ENCODE measurements at regions not wholly inside any gene's neighbourhood (a gene's known extent, or its start where the extent isn't known, plus 50 kb on each side); places are given as distances from the start of the nearest gene placed in this dataset.
A peak's percentile ranks its signal among the peaks of the same experiment; 100 is the strongest.

- DNase-seq (ENCODE audit: low read depth): peak; percentile 87
Measured at GRCh38 chr17:77320485-77321256, 179.9 kb downstream of the SEC14L1 start.

DNA sequence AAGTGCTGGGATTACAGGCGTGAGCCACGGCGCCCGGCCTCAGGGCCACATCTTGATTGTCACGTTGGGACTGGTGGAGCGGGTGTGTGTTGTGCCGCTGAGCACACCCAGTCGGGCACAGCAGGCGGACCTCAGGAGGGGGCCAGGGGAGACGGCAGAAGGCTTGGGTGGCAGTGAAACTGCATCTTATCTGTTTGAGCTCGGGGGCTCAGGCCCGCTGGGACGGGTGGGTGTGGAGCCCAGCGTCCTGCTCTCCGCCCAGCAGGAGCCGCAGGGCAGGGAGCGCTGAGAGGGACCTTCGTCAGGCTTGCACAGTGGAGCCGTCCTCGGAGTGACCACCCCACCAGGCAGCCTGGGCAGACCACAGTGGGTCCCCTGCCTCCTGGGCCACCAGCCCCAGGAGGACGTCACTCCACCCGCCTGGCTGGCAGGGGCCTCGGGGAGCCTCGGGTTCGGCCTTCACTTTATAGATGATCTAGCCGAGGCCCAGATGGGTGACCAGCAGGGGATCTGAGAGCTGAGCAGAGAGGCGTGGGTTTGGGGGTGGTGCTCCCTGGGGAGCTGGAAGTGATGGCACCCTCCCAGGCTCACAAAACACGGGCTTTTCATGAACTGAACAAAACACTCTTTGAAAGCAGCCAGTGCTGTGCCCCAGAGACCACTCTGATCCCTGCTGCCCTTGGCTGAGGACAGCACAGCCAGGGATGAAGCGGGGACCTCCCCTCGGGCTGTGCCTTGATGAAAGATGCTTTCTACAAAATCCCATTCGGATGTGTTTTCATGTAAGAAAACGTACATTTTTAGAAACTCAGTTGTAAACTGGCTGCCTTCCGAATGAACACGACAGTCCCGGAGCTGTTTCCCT, 181.1 kb downstream of the SEC14L1 start:
- peak; percentile 56 for DNase-seq (ENCODE audit: low read depth)

- peak; percentile 99 for DNase-seq (ENCODE audit: low read depth)
Measured at GRCh38 chr17:77322514-77323412, 182.0 kb downstream of the SEC14L1 start.

DNA sequence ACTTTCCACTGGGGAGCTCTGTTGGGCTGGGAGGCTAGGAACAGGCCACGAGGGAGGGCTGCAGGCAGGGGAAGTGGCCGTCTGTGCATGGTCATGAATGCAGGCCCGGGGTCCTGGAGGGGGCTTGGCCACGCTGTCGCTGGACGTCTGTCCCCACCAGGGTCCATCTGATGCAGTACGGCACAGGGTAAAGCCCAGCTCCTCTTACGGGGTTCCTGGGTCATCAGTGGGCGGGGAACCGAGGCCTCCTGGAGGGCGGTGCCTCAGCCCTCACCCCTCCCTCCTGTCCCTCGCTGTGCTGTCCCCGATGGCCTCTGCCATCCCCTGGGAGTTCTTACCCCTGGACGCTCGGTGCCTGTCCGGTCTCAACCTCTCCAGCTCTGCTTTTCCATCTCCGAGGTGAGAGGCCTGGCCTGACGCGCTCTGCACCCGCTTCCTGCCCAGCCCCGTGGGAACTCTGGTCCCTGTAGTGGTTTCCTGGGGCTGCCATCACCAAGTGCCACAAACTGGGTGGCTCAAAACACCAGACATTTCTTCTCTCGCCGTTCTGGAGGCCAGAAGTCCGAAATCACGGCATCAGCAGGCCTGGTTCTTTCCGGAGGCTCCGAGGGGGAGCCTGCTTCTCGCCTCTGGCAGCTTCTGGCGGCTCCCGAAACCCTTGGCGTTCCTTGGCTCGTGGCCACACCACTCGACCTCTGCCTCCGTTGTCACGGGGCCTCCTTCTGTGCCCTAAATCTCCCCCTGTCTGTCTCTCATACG, 182.8 kb downstream of the SEC14L1 start:
- peak; percentile 84 for DNase-seq (ENCODE audit: low read depth)

DNA sequence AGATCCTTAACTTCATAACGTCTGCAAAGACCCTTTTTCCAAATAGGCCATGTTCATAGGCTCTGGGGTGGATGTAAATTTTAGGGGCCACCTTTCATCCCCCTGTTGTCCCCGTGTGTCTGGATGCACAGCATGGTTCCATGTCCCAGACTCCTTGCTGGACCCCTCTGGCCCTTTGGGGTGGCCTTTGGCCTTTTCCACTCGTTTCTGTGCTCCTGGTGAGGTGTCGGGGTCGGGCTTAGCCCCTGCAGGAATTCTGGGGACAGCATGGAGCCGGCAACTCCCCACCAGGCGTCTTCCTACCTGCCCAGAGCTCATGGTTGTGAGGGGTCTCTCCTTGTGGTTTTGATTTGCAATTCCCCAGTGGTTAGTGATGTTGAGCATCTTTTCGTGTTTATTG, 183.5 kb downstream of the SEC14L1 start:
- DNase-seq (ENCODE audit: low read depth): no peak

GRCh38 chr17:77325577-77326075, 184.9 kb downstream of the SEC14L1 start:
- peak; percentile 20 for DNase-seq (ENCODE audit: low read depth)

- peak; percentile 5 for DNase-seq (ENCODE audit: low read depth)
Measured at GRCh38 chr17:77326076-77326591, 185.4 kb downstream of the SEC14L1 start.

- DNase-seq (ENCODE audit: low read depth): no peak
Measured at GRCh38 chr17:77326636-77327035, 185.9 kb downstream of the SEC14L1 start.

GRCh38 chr17:77327181-77327565, 186.4 kb downstream of the SEC14L1 start:
- DNase-seq (ENCODE audit: low read depth): no peak

GRCh38 chr17:77327566-77328464, 187.0 kb downstream of the SEC14L1 start:
- DNase-seq (ENCODE audit: low read depth): peak; percentile 3

DNA sequence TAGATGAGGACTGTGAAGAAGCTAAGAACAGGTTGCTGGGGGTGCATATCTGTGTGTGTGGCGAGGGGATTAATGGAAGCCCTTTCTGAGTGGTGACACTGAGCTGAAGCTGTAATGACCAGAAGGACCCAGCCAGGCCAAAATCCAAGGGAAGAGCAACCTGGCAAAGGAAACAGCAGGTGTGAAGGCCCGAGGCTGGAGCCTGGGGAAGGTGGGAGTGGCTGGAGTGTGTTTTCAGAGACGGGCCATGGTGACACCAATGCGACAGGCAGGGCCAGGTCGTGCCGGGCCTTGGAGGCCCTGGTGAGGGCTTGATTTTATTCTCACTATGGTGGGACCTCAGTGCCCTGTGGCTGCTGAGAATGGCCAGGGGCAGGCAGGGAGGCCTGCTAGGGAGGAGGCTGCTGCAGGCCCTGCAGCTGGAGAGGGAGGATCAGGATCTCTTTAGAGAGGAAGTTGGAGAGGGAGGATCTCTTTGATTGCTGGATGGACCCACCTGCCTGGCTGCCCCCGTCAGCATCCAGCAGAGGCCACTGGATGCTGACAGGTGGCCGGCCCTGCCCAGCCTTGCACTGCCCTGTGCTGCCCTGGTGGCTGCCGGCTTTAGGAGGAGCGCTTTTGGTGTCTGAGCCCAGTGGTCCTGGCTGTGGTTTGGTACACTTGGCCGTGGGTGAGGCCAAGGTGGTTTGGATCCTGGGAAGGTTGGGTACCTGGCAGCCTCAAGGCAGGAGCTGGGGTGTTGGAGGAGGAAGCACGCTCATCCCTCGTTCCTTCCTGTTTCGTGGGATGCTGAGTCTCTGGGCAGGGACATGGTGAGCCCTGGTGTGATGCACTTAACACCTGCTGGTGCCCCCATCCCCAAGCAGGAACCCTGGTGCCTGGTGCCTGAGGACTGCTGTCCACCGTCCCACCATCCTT, 188.3 kb downstream of the SEC14L1 start:
- peak; percentile 17 for DNase-seq (ENCODE audit: low read depth)

DNA sequence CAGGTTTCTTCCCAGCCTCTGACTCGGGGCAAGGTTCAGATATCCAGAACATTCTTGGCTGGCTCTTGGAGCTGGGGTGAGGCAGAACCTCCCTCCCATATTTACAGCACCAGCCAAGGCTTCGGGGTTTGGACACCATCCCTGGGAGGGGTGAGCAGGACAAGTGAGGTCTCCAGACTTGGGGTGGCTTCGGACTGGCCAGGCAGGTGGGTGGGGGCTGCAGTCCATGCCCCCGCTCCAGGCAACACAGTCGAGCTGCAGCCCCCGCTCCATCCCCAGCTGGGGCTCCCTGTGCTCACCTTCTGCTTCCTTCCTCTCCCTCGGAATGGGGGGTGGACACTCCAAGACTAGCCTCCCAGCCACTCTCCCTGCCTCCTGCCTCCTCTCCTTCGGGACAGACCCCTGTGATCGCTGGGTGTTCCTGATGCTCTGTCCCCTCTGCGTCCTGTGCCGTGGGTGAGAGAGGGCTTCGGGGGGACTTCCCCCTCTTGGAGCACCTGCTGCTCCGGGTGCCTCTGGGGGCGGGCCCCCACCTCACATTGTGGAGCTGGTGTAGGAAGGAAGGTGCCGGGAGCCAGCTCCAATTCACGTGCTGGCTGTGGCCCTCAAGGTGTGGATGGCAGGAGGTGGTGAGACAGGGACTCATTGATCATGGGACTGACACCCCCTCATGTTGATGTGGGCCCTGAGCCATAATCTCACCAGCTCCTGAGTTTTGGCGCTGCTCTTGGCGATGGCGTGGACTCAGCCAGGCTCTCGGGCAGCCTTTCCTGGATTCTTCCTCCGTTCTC, 189.2 kb downstream of the SEC14L1 start:
- DNase-seq (ENCODE audit: low read depth): peak; percentile 3

GRCh38 chr17:77330602-77331081, 189.9 kb downstream of the SEC14L1 start:
- DNase-seq (ENCODE audit: low read depth): peak; percentile 4

DNA sequence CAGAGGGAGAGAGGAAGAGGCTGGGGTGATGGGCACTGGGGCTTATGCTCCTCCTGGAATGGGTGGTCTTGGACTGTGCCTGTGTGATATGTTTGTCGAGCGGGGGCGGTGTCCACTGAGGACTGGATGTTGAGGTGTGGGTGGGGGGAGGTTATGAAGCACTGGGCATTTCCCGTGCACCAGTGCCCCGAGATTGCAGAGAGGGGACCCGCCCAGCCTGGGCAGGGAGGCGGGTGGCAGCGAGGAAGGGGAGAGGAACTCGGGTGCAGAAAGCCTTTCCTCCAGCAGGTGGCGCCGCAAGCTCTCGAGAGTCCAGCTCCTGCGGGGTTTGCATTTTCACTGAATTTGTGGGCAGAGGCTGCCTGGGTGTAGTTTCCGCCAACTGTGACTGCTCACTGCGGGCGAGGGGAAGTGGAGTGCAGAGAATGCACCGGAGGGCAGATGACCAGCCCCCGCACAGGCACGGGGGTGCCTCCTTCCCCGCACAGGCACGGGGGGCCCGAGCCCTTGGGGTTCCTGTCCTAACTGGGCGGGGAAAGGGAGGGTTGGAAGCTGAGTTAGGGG, 190.6 kb downstream of the SEC14L1 start:
- peak; percentile 92 for DNase-seq (ENCODE audit: low read depth)

- DNase-seq (ENCODE audit: low read depth): peak; percentile 46
Measured at GRCh38 chr17:77332034-77332971, 191.5 kb downstream of the SEC14L1 start.

All from Daoy (cell line).